ENCODE measurements at regions not wholly inside any gene's neighbourhood (a gene's known extent, or its start where the extent isn't known, plus 50 kb on each side); places are given as distances from the start of the nearest gene placed in this dataset.
"Not testable (repeated sequence)": the region's sequence is repeated elsewhere in the genome, so short reads cannot be mapped to it uniquely, and the experiment has no call there.

DNA sequence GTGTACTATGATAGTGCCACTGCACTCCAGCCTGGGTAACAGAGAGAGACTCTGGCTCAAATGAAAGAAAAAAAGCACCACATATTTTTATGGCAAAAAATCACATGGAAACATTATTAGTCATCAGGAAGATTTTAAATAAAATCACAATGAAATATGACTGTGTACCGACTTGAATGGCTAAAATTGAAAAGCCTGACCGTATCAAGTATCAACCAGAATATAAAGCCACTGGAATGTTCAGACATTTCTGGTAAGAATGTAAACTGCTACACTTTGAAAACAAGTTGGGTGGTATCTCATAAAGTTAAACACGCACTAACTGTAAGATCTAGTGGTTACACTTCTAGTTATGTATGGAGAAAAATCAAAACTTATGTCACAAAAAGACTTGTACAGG, 306.7 kb upstream of the MBL2 start:
- no peak for DNase-seq (ENCODE audit: low read depth, low spot score)

DNA sequence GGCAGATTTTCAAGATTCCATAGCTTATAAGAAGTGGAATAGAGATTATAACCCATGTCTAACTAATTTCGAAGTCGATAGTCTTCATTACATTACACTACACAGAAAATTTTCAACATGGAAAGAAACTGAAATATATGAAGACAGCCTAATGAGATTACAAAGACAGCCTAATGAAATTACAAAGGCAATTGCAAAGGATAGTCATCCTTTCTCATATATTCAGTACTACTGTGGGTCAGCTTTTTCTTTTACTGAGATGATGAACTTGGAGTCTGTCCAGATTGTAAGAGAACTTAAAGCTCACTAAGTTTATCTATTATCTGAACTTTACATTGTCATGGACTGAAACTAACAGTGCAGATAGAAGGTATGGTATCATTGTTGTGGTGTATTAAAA, 304.4 kb upstream of the MBL2 start:
- DNase-seq (ENCODE audit: low read depth, low spot score), result no peak

DNA sequence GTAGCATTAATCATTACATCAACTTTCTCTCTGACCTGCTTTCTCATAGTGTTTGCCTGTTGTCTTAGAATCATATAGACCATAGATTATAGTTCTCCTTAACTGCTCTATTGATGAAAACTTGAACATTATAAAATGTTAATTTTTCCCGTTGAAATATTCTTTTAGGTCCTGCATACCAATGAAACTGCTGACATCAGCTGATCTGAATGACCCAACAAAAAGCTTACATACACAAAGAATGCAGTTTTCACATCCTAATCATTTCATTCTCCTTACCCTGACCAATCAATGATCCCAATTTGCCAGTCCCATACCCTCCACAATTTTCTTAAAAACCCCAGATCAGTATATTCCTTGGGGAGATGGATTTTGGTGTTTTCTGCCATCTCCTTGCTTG, 302.9 kb upstream of the MBL2 start:
- no peak for DNase-seq (ENCODE audit: low read depth, low spot score)

DNA sequence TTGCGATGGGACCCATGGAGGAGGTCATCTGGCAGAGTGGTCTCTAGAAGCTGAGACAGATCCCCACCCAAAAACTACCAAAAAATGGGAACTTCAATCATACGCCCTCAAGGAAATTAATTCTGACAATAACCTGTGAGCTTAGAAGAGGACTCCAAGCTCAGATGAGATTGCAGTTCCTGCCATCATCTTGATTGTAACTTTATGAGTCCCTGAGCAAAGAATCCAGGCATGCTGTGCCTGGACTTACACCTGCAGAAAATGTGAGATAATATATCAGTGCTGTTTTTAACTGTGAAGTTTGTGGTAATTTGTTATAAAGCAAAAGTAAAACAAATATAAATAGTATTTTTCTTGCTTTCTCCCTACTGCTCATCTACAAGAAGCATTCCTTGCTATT, 299.6 kb upstream of the MBL2 start:
- DNase-seq (ENCODE audit: low read depth, low spot score), result no peak

DNA sequence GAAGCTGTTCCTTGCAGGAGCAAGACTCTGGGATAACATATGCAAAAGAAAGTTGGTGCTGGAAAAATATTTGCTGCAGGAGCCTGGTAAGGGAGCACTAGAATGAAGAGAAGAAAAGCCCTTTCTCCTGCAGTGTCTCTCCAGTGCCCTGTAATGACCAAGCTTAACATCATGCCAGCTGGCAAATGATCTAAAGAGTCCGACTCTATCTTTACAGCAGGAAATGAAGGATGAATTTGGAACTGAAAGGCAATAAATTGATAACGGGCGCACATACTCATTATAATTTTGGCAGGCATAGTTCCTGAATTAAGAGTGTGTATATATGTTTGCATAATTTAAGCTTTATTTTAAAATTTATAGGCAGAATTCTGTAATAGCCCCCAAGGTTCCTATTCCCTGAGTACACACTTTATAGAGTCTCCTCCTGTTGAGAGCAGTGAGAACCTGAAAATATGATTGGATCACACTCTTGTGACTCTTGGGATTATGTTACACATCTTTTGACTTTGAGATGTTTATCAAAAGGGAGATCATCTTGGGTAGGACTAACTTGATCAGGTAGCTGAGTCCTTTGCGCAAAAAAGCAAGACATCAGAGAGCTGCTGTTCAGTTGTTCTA, 299.0 kb upstream of the MBL2 start:
- no peak for DNase-seq (ENCODE audit: low read depth, low spot score)

DNA sequence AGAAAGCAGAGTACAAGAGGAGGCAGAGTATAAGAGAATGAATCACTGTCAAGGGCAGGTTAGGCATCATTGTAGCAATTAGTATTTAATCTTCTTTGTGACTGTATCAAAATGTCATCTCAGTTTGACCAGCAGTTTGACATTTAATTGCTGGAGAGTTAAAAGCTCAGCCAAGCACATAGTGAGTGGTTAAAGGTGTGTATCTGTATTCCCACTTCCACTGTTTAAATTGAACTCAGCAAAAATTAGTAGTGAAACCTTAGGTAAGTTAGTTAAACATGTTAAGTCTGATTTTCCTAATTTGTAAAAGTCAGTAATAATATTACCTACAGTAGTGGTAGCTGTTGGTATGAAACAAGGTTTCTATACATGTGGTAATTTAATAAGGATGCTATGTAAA, 296.4 kb upstream of the MBL2 start:
- DNase-seq (ENCODE audit: low read depth, low spot score), result no peak

DNA sequence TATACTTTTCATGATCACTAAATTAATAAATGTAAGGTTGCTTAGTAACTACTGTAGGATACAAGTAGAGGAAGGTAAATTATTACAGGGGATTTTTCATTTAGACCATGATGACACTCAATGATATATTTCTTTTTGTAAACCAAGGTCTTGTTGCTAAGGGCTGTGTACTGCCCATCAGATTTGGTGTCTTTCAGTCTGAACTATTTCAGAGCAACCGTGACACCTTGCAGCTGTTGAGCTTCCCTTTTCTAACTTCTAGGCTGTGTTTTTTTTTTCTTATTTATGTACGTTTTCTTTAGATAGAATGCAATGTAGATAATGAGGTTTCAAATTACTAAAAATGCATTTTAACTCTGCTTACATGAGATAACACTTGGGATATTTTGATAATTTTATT, 292.0 kb upstream of the MBL2 start:
- no peak for DNase-seq (ENCODE audit: low read depth, low spot score)

DNA sequence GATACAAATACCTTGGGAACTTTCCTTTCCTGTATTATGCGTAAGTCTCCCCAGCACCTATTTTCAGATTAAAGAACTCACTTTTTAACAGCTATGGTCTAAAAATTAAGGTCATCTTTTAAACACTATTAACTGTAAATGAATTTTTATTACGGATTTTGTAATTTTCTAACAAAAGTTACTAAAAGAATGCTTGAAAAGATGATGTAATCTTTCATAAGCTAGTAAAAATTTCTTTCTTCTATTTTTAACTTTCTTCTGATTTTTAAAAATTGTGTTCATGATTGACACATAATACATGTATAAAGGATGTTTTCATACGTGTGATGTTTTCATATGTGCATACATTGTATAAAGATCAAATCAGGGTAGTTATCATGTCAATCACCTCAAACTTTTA, 291.2 kb upstream of the MBL2 start:
- no peak for DNase-seq (ENCODE audit: low read depth, low spot score)

DNA sequence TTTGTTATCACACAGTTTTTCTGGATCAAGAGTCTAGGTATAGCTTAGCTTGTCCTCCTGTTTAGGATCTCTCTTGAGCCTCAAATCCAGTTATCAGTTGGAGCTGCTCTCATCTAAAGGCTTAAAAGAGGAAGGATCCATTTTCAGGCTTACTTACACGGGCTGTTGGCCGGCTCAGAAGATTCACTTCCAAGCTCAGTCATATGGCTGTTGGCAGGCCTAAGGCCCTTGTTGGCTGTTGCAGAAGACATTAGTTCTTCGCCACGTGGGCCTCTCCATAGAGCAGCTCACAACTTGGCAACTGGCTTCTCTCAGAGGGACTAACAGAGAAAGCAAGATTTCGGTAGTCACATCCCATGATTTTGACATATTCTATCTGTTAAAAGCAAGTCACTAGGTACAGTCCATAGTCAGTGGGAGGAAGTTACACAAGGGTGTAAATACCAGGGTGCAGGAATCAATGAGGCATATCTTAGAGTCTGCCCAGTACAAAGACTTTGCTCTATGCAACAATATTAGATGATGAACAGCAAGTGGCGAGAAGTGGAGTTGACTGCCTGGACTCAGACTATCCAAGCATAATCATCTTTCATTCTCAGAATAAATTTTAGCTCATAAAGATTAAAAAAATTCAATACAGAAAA, 280.1 kb upstream of the MBL2 start:
- DNase-seq (ENCODE audit: low read depth, low spot score), result no peak

DNA sequence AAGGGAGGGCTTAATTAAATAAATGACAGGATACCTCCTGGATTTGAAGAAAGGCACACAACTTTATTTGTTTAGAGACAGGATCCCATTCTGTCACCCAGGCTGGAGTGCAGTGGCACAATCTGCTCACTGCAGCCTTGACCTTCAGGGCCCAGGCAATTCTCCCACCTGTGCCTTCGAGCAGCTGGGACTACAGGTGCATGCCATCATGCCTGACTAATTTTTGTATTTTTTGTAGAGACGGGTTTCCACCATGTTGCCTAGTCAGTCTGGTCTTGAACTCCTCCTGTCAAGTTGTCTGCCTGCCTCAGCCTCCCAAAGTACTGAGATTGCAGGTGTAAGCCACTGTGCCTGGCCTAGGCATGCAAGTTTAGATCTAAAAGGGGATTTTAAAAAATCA, 272.7 kb upstream of the MBL2 start:
- no peak for DNase-seq (ENCODE audit: low read depth, low spot score)

DNA sequence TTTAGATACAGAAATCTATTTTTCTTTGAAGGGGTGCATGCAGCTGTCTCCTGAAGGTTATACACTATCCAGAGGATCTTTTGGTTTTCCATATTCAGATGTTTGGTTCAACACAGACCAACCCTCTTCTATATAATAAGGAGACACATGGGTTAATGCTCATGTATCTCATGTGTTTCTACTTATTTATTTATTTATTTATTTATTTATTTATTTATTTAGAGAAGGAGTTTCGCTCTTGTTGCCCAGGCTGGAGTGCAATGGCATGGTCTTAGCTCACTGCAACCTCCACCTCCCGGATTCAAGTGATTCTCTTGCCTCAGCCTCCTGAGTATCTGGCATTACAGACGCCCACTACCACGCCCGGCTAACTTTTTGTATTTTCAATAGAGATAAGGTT, 263.2 kb upstream of the MBL2 start:
- DNase-seq (ENCODE audit: low read depth, low spot score), result not testable (repeated sequence)

DNA sequence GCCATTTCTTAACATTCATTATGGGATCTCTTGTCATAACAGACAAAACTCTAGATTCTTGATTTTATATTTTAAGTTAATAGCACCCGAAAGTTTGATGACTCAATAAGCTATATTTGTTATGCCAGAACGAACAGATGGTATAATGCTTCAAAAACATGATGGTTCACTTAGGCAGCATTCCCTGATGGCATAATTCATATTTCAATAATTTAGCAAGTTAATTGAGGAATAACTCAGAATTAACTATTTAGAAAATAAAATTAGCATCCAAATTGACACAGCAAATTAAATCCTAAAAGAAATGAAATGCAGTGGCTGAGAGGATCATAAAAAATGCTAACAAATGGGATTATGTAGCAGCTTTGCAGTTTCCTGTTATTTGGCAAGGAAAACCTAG, 260.8 kb upstream of the MBL2 start:
- no peak for DNase-seq (ENCODE audit: low read depth, low spot score)

DNA sequence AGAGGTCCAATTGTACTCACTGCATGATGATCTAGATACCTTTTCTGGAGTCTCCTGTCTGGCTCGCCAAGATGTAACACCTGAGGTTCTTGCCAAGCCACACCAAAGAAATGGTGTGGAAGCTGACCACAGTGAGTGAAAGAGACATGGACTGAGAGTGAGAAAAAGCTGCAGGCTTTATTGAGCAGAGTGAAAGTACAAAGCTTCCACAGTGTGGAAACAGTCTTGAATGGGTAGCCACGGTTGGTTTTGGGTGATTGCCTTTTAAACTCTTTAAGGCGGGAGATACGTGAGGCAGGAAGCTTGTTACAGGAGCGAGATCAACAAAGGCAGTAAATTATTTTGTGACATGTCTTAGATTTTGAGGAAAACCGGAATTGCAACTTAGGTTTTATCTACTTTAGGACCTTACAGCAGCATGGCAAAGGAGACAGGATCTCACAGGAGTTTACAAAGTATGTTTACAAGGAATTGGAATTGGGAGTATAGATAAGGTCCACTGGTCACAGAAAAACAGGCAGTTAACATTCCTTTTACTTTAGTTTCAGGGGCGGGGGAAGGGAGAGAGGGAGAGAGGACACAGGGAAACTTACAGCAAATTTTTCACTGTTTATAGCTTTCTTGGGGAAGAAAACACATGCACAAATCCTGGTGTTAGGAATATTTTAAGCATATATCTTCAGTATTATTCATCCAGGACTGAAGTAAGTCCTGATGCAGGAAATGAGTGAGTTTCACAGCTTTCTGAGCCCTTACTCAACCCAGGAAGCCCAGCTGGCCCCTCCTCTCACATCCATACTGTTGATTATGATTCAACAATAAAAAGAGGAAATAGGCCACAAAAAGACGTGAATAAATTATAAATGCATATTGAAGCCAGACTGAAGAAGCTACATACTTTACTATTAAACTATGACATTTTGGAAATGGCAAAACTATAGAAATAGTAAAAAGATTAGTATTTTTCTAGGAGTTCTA, 257.6 kb upstream of the MBL2 start:
- DNase-seq (ENCODE audit: low read depth, low spot score), result not testable (repeated sequence)

DNA sequence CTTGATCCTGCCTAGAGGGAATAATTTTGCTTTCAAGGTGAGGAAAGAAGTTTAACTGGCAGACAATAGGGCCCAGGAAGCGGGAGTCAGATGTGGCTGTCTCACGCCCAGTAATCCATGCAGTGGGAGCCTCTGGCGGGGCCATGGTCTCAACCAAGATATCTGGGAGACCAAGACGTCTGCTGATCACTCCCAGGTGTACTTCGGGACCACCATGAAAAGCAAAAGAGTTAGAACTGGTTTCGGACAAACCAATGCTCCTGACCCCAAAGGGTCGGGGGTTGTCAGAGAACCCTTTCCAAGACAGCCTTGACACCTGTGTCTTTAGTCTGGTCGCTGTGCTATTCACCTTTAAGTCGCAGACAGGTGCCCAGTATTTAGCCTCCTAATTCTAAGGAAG, 256.9 kb upstream of the MBL2 start:
- no peak for DNase-seq (ENCODE audit: low read depth, low spot score)

DNA sequence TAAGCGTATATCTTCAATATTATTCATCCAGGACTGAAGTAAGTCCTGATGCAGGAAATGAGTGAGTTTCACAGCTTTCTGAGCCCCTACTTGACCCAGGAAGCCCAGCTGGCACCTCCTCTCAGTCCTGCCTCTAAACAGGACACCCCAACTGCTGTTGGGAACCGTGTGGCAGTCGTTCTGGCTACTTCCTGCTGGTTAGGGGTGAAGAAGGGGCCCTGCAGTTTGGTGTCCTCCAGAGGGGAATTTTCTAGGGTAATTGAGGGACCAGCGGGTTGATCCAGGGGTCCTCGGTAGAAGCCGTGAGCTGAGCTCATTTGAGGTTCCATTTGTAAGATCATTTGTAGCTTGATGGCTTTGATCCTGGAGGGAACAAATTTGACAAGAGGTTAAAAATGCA, 253.2 kb upstream of the MBL2 start:
- DNase-seq (ENCODE audit: low read depth, low spot score), result not testable (repeated sequence)

DNA sequence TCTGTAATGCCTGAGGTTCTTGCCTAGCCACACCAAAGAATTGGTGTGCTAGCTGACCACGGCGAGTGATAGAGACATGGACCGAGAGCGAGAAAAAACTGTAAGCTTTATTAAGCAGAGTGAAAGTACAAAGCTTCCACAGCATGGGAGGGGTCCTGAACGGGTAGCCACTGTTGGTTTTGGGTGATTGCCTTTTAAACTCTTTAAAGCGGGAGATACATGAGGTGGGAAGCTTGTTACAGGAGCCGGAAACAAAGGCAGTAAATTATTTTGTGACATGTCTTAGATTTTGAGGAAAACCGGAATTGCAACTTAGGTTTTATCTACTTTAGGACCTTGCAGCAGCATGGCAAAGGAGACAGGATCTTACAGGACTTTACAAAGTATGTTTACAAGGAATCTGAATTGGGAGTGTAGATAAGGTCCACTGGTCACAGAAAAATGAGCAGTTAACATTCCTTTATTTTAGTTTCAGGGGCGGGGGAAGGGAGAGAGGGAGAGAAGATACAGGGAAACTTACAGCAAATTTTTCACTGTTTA, 252.7 kb upstream of the MBL2 start:
- DNase-seq (ENCODE audit: low read depth, low spot score), result no peak

DNA sequence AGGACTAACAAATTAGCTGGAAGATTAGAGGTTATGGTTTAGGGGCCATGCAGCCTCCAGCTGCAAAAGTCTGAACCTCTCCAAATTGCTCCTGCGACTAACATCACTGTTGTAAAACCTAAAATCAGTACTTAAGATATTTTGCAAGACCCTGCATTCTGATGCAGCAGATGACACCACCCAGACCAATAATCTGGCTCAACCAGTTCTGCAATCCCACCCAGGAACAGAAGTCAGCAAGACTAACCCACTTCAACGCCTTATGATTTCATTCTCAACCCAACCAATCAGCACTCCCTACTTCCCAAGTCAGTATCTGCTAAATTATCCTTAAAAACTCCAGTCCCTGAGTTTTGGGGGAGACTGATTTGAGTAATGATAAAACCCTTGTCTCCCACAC, 250.8 kb upstream of the MBL2 start:
- no peak for DNase-seq (ENCODE audit: low read depth, low spot score)

DNA sequence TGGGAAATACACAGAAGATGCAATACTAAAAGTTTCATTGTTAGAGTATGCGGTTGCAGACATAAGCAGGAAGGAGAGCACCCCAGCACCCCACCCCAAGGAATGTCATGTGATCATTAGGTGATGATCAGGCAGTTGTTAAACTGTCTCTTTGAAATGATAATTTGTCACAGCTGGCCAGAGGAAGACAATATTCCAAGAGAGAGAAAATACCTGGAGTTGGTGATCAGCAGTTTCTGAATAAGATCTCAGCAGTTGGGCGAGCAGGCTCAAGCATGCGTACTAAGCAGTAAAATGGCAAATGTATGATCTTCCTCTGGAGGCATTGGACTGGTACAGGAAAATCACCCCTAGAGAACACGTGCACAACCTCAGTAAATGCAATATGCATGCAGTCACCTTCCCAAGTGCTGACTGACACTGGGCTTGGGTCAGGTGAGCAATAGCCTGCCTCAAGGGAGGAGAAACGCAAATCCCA, 250.1 kb upstream of the MBL2 start:
- DNase-seq (ENCODE audit: low read depth, low spot score), result no peak

DNA sequence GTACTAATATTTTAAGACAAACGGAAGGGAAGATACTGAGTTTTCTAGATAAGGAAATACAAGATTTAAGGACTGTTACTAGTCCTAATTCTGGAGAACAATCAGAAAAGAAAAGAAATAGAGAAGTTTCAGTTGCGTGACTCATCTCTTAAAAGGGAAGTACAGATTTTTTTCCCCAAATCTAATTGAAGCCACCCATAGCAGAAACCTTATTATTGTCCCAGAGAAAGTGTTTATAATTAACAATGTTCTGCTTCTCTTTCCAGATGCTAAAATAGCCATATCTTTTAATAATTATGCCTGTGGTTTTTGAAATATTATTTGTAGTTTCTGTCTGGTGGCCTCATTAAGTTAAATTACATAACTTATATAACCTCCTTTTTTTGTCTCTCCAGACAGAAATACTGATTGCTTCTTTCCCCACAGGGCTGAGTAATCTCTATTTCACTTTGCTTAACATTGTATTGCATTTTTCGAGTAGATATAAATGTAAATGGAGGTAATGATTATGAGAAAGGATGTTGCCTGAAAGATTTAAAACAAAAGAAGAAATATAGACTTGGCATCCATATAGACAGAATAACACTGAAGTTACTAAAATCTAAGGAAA, 240.7 kb upstream of the MBL2 start:
- no peak for DNase-seq (ENCODE audit: low read depth, low spot score)

DNA sequence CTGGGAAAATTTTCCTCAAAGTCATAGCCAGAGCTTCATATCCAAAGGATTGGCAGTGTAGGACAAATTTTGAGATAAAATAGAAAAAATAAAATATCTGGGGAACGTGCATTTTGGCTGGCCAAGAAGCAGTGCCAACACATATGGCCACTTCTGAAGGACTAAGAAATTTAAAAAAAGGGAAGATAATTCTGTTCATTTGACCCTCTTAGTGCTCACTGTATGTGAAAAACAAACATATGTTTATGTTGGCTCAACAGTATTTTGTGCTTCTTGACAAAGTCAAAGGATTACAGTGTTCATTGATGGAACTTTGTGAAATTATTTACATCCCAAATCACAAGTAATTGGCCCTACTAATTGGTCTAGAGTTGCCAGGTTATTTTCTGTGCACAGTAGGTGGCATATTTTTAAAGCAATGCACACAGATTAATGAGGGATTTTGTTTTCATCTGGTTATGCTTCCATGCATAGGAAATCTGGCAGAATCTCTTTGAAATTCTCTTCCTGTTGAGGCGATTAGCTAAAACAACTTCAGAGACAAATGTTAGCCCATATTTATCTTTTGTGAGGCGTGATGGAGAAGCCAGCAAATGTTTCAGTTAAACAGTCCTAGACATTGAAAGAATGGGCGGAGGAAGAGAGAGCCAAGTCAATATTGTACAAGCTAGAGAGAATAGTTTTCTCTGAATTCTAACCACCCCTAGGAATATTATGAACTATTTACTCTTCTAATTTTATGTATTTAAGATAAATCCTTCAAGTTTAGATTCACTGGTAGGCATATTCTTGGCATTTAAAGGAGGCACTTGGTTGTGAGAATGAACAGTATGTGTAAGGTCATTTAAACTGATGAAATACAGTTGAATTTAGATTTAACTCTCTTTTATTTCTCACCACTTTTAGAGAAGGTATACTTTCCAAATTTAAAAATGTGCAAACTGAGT, 237.7 kb upstream of the MBL2 start:
- DNase-seq (ENCODE audit: low read depth, low spot score), result no peak

DNA sequence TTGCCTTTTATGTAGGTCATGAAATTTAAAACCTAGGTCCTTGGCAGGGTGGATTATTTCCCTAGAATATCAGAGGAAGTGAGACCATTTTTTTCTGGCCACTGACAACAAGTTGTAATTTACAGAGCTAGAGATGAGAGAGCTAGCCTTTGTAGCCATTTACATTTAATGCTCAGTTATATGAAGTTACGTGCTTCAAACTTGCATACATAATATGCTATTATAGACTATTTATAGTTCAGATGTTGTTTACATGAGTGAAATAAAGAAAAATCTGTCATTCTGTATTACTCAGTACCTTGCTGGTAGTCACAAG, 234.9 kb upstream of the MBL2 start:
- no peak for DNase-seq (ENCODE audit: low read depth, low spot score)

Data from smooth muscle cell of the brain vasculature (primary cell).